Ovary (tissue), 7 donors: ENCODE measurements at regions not wholly inside any gene's neighbourhood (a gene's known extent, or its start where the extent isn't known, plus 50 kb on each side); places are given as distances from the start of the nearest gene placed in this dataset.
"Not testable (repeated sequence)": the region's sequence is repeated elsewhere in the genome, so short reads cannot be mapped to it uniquely, and the experiment has no call there.

Experiments
- DNase-seq, 5 donors: peaks; one replicate each; pipeline ENCODE4 v3.0.0-alpha.2; 2019 to 2020
- H3K27ac ChIP-seq, 2 donors: fragments of 200-600 bp; one replicate each; pipeline versions ENCODE4 v1.5.1 to v1.8.0; 2019 to 2022
- H3K27me3 ChIP-seq: fragments of 200-600 bp; one replicate; pipeline ENCODE4 v1.8.0; 2022
- H3K36me3 ChIP-seq: fragments of 200-600 bp; sonication (generic); one replicate; pipeline ENCODE4 v1.5.1; 2019
- H3K4me1 ChIP-seq: one replicate; pipeline ENCODE4 v1.8.1; 2013; ENCODE audit warnings: mild to moderate bottlenecking, moderate library complexity; ENCODE audit not compliant: insufficient read depth
- H3K4me3 ChIP-seq: fragments of 200-600 bp; sonication (generic); one replicate; pipeline ENCODE4 v1.5.1; 2017
- H3K9me3 ChIP-seq, 2 donors: fragments of 200-600 bp in 1 of 2; sonication (generic) in 1 of 2; one replicate each; pipeline versions ENCODE4 v1.5.1 to v1.8.1; 2013 to 2019; ENCODE audit warnings: mild to moderate bottlenecking in 1 of 2, moderate library complexity in 1 of 2
- EP300 ChIP-seq: sonication (generic); formaldehyde crosslinking; IDR thresholded peaks from one replicate; pipeline ENCODE4 v1.6.1; 2017; ENCODE audit warnings: antibody characterized with exemption
- POLR2A ChIP-seq: fragments of 450-650 bp; IDR thresholded peaks from one replicate; pipeline ENCODE4 v1.6.1; 2017; ENCODE audit warnings: antibody characterized with exemption, mild to moderate bottlenecking, moderate library complexity
- WGBS, 3 donors: extraction: QIAGEN DNeasy Blood & Tissue Kit in 1 of 3; methylation state at CpG; one replicate each; pipeline versions ENCODE4 v1.1.5 to v1.1.7; 2013 to 2017; 5-methylcytosine and 5-hydroxymethylcytosine counted together
- intact Hi-C, 4 donors: fragments of 100-400 bp; cut with DNase I; formaldehyde crosslinking; loops; one replicate each; pipeline versions ENCODE4 v1.11.0 to v1.15.1; 2022 to 2023
- TF ChIP-seq, protein P1 (sequence below), 3 donors: fragments of 450-650 bp in 2 of 3; fragments of 200-600 bp in 1 of 3; IDR thresholded peaks; one replicate each; pipeline versions ENCODE4 v1.5.1 to v1.8.0; 2016 to 2022; ENCODE audit warnings: antibody characterized with exemption in 3 of 3, mild to moderate bottlenecking in 1 of 3
- donor health status: DM: no; HTN: no; CAD: no; lungs with moderate emphysema.
- donor health status: DM: no; HTN: no; CAD: no.
- donor health status: Bipolar disorder and iron deficiency.
- donor health status: DM: no; HTN: no; CAD: no.
- donor health status: DM: yes; HTN: yes; CAD: no.

DNA sequence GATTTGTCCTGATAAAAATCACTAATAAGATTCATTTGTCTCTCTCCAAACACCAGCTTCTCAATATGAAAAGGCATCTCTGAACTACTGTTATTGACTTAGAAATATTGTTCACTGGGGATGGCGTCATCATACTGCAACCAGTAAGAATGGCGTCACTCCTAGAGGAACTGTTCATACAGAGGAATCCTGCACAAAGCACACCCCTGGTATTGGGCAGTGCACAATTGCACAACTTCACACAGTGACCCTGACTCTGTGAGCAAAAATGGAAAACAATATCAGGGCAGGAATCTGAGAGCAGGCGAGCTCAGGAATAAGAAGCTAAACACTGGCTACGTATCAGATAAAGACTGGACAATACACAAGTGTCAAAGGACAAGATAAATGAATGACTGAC lies 66.7 kb upstream of the PNPLA4 start:
- intact Hi-C loops, result loop anchor here in 2 of 4 donors (10.0 kb wide), 2 partner anchors 741 to 1231 kb away; partner anchors contain the start of gene ANOS1 (in 2 of the 2)
- no peak overlapping the region for H3K4me3 ChIP-seq
- no peaks in the 10 kb centered on the region for H3K27me3 ChIP-seq
- TF ChIP-seq EP300, result no peak
- TF ChIP-seq POLR2A, result no peak
- TF ChIP-seq, protein P1, sequence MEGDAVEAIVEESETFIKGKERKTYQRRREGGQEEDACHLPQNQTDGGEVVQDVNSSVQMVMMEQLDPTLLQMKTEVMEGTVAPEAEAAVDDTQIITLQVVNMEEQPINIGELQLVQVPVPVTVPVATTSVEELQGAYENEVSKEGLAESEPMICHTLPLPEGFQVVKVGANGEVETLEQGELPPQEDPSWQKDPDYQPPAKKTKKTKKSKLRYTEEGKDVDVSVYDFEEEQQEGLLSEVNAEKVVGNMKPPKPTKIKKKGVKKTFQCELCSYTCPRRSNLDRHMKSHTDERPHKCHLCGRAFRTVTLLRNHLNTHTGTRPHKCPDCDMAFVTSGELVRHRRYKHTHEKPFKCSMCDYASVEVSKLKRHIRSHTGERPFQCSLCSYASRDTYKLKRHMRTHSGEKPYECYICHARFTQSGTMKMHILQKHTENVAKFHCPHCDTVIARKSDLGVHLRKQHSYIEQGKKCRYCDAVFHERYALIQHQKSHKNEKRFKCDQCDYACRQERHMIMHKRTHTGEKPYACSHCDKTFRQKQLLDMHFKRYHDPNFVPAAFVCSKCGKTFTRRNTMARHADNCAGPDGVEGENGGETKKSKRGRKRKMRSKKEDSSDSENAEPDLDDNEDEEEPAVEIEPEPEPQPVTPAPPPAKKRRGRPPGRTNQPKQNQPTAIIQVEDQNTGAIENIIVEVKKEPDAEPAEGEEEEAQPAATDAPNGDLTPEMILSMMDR (IDR thresholded peaks at IDR 0.05), result no peak
- no peak overlapping the region for H3K27ac ChIP-seq
- WGBS, 3 donors, result 84 to 87% (median 84%) methylated on average over 4 of the region's 4 CpGs
- H3K4me1 ChIP-seq, result no peaks in the 10 kb centered on the region
- no peak for DNase-seq
- no peaks in the 10 kb centered on the region for H3K9me3 ChIP-seq
- no peaks in the 10 kb centered on the region for H3K36me3 ChIP-seq

DNA sequence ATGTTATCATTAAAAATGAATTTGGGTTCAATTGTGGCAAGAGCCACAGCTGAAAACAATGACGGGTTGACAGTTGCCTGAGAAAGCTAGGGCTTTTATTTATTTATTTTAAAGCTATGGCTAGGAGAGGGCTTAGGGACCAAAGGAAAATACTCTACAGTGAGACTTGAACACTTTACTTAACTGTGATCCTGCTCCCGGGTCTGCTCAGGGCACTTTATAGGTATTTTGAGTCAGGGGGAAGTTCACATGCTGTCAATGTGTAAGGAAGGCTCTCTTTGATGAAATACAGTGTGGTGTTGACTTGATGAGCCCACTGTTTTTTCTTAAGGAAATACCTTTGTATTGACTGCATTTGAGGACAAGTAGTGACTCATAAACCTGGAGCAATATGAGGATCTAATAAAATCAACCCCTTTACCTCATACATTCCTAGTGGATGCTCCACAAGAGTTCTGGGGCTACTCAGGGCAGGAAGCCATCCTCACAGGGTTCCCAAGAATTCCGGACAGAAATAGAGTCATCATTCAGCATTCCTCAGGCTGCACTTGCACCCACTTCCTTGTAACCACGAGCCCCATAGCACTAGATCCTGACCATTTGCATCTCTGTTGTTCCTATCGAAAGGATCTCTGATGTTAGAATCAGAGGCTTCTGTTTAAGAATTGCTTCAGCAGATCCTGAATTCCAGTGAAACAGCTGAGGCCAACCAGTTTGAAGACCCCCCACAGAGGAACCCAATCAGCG lies 61.0 kb upstream of the PNPLA4 start:
- 65 to 70% (median 68%) methylated on average over 6 of the region's 6 CpGs for WGBS, 3 donors
- H3K4me3 ChIP-seq, H3K36me3 ChIP-seq, H3K9me3 ChIP-seq, intact Hi-C loops, H3K27me3 ChIP-seq, DNase-seq, H3K27ac ChIP-seq, H3K4me1 ChIP-seq: not testable (repeated sequence)

DNA sequence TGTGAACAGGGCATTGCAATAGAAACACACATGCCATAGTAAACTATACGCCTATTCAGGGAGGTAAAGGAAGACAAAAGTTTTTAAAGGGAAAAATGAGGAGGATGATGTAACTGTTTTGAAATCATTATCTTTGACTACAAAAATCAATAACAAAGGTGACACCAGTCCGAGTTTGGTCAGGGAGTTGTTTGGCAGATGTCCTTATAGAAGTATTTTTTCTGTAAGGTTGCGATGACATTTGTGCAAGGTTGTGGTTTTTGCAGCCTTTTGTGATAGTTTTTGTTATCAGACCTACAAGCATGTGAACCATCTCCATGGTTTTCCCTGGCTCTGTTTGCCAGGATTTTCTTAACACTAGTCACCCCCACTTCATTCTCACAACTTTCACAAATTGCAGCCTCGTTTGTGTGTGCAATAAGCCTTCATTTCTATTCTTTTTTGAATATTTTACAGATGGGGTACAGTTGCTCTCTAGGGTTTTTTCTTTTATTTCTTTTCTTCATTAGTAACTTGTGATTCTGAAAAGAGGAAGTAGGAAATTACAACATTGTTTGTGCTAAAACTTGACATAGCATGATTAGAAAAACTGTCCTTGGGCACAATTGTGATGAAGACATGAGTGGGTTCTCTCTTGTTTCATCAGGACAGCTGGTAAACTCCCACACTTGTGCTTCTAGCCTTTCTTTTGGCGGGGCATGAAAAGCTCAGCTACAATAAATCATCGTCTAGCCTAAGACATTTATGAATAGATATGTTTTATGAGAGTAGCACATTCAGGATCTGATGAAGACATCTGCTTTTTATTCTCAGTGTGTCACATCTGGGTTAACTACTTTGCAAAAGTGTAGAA lies 60.2 kb upstream of the PNPLA4 start:
- no peak overlapping the region for H3K4me3 ChIP-seq
- WGBS, 3 donors, result 12 to 25% (median 17%) methylated on average over 6 of the region's 6 CpGs
- no peaks in the 10 kb centered on the region for H3K4me1 ChIP-seq
- no peaks in the 10 kb centered on the region for H3K36me3 ChIP-seq
- no peak for DNase-seq
- no peak for TF ChIP-seq EP300
- TF ChIP-seq, protein P1 (IDR thresholded peaks at IDR 0.05), result no peak
- no peak for TF ChIP-seq POLR2A
- H3K27me3 ChIP-seq, result no peaks in the 10 kb centered on the region
- intact Hi-C loops, result no loop called here
- H3K9me3 ChIP-seq, result no peaks in the 10 kb centered on the region
- H3K27ac ChIP-seq, result no peak overlapping the region

DNA sequence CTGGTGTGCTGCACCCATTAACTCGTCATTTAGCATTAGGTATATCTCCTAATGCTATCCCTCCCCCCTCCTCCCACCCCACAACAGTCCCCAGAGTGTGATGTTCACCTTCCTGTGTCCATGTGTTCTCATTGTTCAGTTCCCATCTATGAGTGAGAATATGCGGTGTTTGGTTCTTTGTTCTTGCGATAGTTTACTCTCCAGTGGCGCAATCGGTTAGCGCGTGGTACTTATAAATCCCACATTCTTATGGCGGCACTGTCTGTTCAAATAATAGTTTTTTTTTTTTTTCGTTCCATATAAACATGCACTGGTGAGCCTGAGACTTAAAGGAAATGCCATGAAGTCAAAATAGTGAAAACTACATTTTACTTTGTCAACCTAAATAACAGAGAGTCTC lies 59.5 kb upstream of the PNPLA4 start:
- 80 to 87% (median 80%) methylated on average over 9 of the region's 9 CpGs for WGBS, 3 donors
- H3K4me1 ChIP-seq, H3K4me3 ChIP-seq, DNase-seq, H3K27ac ChIP-seq, H3K27me3 ChIP-seq, intact Hi-C loops, H3K36me3 ChIP-seq, H3K9me3 ChIP-seq: not testable (repeated sequence)

DNA sequence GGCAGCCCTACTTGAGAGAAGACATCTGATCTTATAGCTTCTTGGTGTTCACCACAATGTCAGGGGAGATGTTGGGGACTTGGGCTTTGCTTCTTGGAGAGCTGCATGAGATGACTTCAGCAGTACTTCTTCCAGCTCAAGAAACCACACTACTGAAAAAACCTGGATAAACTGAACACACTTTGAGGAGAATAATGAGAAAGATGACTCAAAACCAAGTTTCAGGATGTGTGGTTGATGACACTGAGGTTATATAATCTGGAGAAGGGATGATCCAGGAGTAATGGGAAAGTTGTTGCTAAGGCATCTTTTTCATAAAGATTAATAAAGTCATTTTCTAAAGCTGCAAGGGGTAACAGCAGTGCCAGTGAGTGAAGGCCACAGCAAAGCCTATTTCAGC lies 58.4 kb upstream of the PNPLA4 start:
- no peaks in the 10 kb centered on the region for H3K27me3 ChIP-seq
- DNase-seq, result no peak
- no peaks in the 10 kb centered on the region for H3K4me1 ChIP-seq
- TF ChIP-seq, protein P1 (IDR thresholded peaks at IDR 0.05), result no peak
- TF ChIP-seq POLR2A, result no peak
- TF ChIP-seq EP300, result no peak
- H3K4me3 ChIP-seq, result no peak overlapping the region
- no peak overlapping the region for H3K27ac ChIP-seq
- no peaks in the 10 kb centered on the region for H3K9me3 ChIP-seq
- H3K36me3 ChIP-seq, result no peaks in the 10 kb centered on the region
- intact Hi-C loops, result no loop called here
